NCI-H1417 (cell line): ENCODE measurements at regions not wholly inside any gene's neighbourhood (a gene's known extent, or its start where the extent isn't known, plus 50 kb on each side); places are given as distances from the start of the nearest gene placed in this dataset.

Source experiments
- DNase-seq, 3 experiments: peaks; one replicate each; lab custom pipeline; 2025; lab: John Stamatoyannopoulos, UW

GRCh38 chr14:50038398-50039119, 77.8 kb downstream of the VCPKMT start:
- no peak for DNase-seq

GRCh38 chr14:50039120-50039517, 77.3 kb downstream of the VCPKMT start:
- DNase-seq: no peak

GRCh38 chr14:50039734-50040400, 76.5 kb downstream of the VCPKMT start:
- no peak for DNase-seq

- no peak for DNase-seq
These were observed 76.0 kb downstream of the VCPKMT start for GRCh38 chr14:50040401-50040775.

- no peak for DNase-seq
These were observed 75.4 kb downstream of the VCPKMT start for GRCh38 chr14:50040895-50041465.

- no peak for DNase-seq
These were observed 74.4 kb downstream of the VCPKMT start for GRCh38 chr14:50041980-50042379.

- DNase-seq: no peak
These were observed 72.2 kb downstream of the VCPKMT start for GRCh38 chr14:50044042-50044651.

GRCh38 chr14:50045039-50045711, 71.2 kb downstream of the VCPKMT start:
- DNase-seq: no peak

GRCh38 chr14:50045837-50046236, 70.5 kb downstream of the VCPKMT start:
- DNase-seq: no peak

- DNase-seq: no peak
These were observed 69.1 kb downstream of the VCPKMT start for GRCh38 chr14:50047274-50047676.

- DNase-seq: no peak
These were observed 67.3 kb downstream of the VCPKMT start for GRCh38 chr14:50049093-50049492.

GRCh38 chr14:50049703-50050570, 66.4 kb downstream of the VCPKMT start:
- DNase-seq: no peak

GRCh38 chr14:50051106-50051505, 65.3 kb downstream of the VCPKMT start:
- DNase-seq: no peak

- no peak for DNase-seq
These were observed 64.7 kb downstream of the VCPKMT start for GRCh38 chr14:50051706-50052105.

- no peak for DNase-seq
These were observed 63.9 kb downstream of the VCPKMT start for GRCh38 chr14:50052517-50052916.

GRCh38 chr14:50053935-50054334, 62.4 kb downstream of the VCPKMT start:
- DNase-seq: no peak

GRCh38 chr14:50055461-50056228, 60.7 kb downstream of the VCPKMT start:
- DNase-seq: no peak

GRCh38 chr14:50056435-50056834, 59.9 kb downstream of the VCPKMT start:
- no peak for DNase-seq

- DNase-seq: no peak
These were observed 59.0 kb downstream of the VCPKMT start for GRCh38 chr14:50057331-50057730.

GRCh38 chr14:50058113-50058512, 58.3 kb downstream of the VCPKMT start:
- no peak for DNase-seq
